Endothelial cell (in vitro differentiated cells): ENCODE measurements at regions not wholly inside any gene's neighbourhood (a gene's known extent, or its start where the extent isn't known, plus 50 kb on each side); places are given as distances from the start of the nearest gene placed in this dataset.

Experiments
- DNase-seq: peaks from one replicate; pipeline ENCODE4 v3.0.0; 2021; ENCODE audit warnings: low spot score
- H3K27ac Mint-ChIP-seq: one replicate; pipeline ENCODE4 v1.8.0; 2021; ENCODE audit warnings: mixed read lengths, inconsistent platforms; ENCODE audit not compliant: unreplicated experiment
- H3K27me3 Mint-ChIP-seq: one replicate; pipeline ENCODE4 v1.8.0; 2021; ENCODE audit warnings: mild to moderate bottlenecking, moderate library complexity, mixed read lengths, inconsistent platforms; ENCODE audit not compliant: unreplicated experiment
- H3K36me3 Mint-ChIP-seq: one replicate; pipeline ENCODE4 v1.8.0; 2021; ENCODE audit warnings: mild to moderate bottlenecking, low read depth, mixed read lengths, inconsistent platforms; ENCODE audit not compliant: unreplicated experiment
- H3K4me1 Mint-ChIP-seq: one replicate; pipeline ENCODE4 v1.8.0; 2021; ENCODE audit warnings: mild to moderate bottlenecking, mixed read lengths, inconsistent platforms; ENCODE audit not compliant: unreplicated experiment
- H3K4me3 Mint-ChIP-seq: one replicate; pipeline ENCODE4 v1.8.0; 2021; ENCODE audit warnings: mild to moderate bottlenecking, mixed read lengths, inconsistent platforms; ENCODE audit not compliant: unreplicated experiment
- H3K9me3 Mint-ChIP-seq: one replicate; pipeline ENCODE4 v1.8.0; 2021; ENCODE audit warnings: mixed read lengths, inconsistent platforms; ENCODE audit not compliant: unreplicated experiment
- CTCF ChIP-seq: fragments of 200-600 bp; sonication (generic); IDR thresholded peaks from one replicate; pipeline ENCODE4 v1.5.0; 2021; ENCODE audit warnings: antibody characterized with exemption; ENCODE audit not compliant: unreplicated experiment

GRCh38 chr4:30460818-30461217 is 259.4 kb upstream of the PCDH7 start:
- no peaks in the 10 kb centered on the region for H3K4me1 Mint-ChIP-seq
- no peak for TF ChIP-seq CTCF
- no peak overlapping the region for H3K27ac Mint-ChIP-seq
- no peaks in the 10 kb centered on the region for H3K27me3 Mint-ChIP-seq
- H3K4me3 Mint-ChIP-seq, result no peak overlapping the region
- H3K9me3 Mint-ChIP-seq, result no peaks in the 10 kb centered on the region
- H3K36me3 Mint-ChIP-seq, result no peaks in the 10 kb centered on the region
- DNase-seq, result no peak

- no peak for DNase-seq
- no peaks in the 10 kb centered on the region for H3K27me3 Mint-ChIP-seq
- no peaks in the 10 kb centered on the region for H3K9me3 Mint-ChIP-seq
- no peaks in the 10 kb centered on the region for H3K36me3 Mint-ChIP-seq
- H3K4me1 Mint-ChIP-seq, result no peaks in the 10 kb centered on the region
- no peak overlapping the region for H3K4me3 Mint-ChIP-seq
- no peak overlapping the region for H3K27ac Mint-ChIP-seq
- no peak for TF ChIP-seq CTCF
These were observed 259.0 kb upstream of the PCDH7 start for GRCh38 chr4:30461218-30461617.

- DNase-seq, result no peak
- TF ChIP-seq CTCF, result no peak
- no peaks in the 10 kb centered on the region for H3K4me1 Mint-ChIP-seq
- no peaks in the 10 kb centered on the region for H3K27me3 Mint-ChIP-seq
- no peaks in the 10 kb centered on the region for H3K36me3 Mint-ChIP-seq
- H3K9me3 Mint-ChIP-seq, result no peaks in the 10 kb centered on the region
- no peak overlapping the region for H3K27ac Mint-ChIP-seq
- no peak overlapping the region for H3K4me3 Mint-ChIP-seq
These were observed 257.6 kb upstream of the PCDH7 start for GRCh38 chr4:30462445-30463090.

- DNase-seq, result no peak
- no peak for TF ChIP-seq CTCF
- no peaks in the 10 kb centered on the region for H3K27me3 Mint-ChIP-seq
- H3K4me3 Mint-ChIP-seq, result no peak overlapping the region
- no peaks in the 10 kb centered on the region for H3K9me3 Mint-ChIP-seq
- no peaks in the 10 kb centered on the region for H3K36me3 Mint-ChIP-seq
- H3K27ac Mint-ChIP-seq, result no peak overlapping the region
- H3K4me1 Mint-ChIP-seq, result no peaks in the 10 kb centered on the region
These were observed 248.3 kb upstream of the PCDH7 start for GRCh38 chr4:30471861-30472260.

- Mint-ChIP-seq H3K4me1 (no peaks in the 10 kb centered on the region), H3K9me3 (no peaks in the 10 kb centered on the region)
These were observed 246.9 kb upstream of the PCDH7 start for GRCh38 chr4:30473225-30473624.

More at GRCh38 chr4:30473225-30473624, 246.9 kb upstream of the PCDH7 start:
- Mint-ChIP-seq H3K27ac (no peak overlapping the region), H3K4me3 (no peak overlapping the region), H3K27me3 (no peaks in the 10 kb centered on the region), H3K36me3 (no peaks in the 10 kb centered on the region)
- no peak for TF ChIP-seq CTCF
- no peak for DNase-seq
